ENCODE measurements at regions not wholly inside any gene's neighbourhood (a gene's known extent, or its start where the extent isn't known, plus 50 kb on each side); places are given as distances from the start of the nearest gene placed in this dataset.
"Not testable (repeated sequence)": the region's sequence is repeated elsewhere in the genome, so short reads cannot be mapped to it uniquely, and the experiment has no call there.

DNA sequence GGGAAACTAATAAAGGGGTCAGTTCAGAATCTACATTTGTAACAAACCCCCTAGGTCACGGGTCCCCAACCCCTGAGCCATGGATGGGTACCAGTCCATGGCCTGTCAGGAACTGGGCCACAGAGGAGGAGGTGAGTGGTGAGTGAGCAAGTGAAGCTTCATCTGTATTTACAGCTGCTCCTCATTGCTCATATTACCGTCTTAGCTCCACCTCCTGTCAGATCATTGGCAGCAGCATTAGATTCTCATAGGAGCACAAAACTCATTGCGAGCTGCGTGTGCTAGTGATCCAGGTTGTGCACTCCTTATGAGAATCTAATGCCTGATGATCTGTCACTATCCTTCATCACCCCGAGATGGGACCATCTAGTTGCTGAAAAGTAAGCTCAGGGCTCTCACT lies 88.4 kb upstream of the MPP7 start:
- DNase-seq (ENCODE audit: low spot score): no peak

- DNase-seq (ENCODE audit: low spot score): peak; percentile 60
Observed at GRCh38 chr10:28393956-28394568, 91.2 kb upstream of the MPP7 start.

GRCh38 chr10:28396331-28396730 lies 93.5 kb upstream of the MPP7 start:
- no peak for DNase-seq (ENCODE audit: low spot score)

DNA sequence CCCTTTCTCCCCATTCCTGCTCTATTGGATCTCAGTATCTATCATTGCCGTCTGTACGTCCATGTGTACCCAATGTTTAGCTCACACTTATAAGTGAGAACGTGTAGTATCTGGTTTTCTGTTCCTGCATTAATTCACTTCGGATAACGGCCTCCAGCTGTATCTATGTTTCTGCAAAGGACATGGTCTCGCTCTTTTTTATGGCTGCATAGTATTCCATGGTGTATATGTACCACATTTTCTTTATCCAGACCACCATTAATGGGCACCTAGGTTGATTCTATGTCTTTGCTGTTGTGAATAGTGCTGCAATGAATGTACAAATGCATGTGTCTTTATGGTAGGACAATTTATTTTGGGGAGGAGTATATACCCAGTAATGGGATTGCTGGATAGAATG lies 94.4 kb upstream of the MPP7 start:
- no peak for DNase-seq (ENCODE audit: low spot score)

- DNase-seq (ENCODE audit: low spot score): no peak
Observed at GRCh38 chr10:28400176-28400575, 97.3 kb upstream of the MPP7 start.

- no peak for DNase-seq (ENCODE audit: low spot score)
Observed at GRCh38 chr10:28400681-28401080, 97.8 kb upstream of the MPP7 start.

- DNase-seq (ENCODE audit: low spot score): not testable (repeated sequence)
Observed at GRCh38 chr10:28402611-28403073, 99.8 kb upstream of the MPP7 start.

DNA sequence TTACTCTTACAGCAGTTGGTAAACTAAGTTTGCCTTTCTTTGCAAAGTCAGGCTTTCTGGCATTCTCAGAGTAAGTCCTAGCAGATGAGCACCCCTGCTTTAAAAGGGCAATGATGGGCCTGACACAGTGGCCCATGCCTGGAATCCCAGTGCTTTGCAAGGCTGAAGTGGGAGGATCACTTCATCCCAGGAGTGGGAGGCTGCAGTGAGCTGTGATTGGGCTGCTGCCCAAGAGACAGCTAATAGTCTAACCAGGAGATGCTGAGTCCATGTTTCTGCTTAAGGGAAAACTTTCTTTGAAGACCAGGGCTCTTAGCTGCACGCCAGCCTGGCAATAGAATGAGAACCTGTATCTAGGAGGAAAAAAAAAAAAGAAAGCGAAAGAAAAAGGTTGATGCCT lies 100.2 kb upstream of the MPP7 start:
- no peak for DNase-seq (ENCODE audit: low spot score)

DNA sequence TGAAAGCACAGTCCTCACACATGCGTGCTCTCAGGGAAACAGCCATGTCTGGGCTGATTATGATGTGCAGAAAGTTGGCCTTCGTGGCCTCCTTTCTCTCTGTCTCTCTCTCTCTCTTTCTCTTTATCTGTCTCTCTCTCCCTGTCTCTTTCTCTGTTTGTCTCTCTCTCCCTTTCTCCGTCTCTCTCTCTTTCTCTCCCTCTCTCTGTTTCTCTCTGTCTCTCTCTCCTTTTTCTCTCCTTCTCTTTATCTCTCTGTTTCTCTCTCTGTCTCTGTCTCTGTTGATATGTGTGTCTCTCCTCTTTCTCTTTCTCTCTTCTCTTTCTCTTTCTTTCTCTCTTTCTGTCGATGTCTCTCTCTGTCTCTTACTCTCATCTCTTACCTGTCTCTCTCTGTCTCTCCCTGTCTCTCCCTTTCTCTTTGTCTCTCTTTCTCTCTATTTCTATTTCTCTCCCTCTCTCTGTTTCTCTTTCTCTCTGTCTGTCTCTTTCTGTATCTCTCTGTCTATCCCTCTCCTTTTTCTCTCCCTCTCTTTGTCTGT lies 105.4 kb upstream of the MPP7 start:
- DNase-seq (ENCODE audit: low spot score): no peak

- DNase-seq (ENCODE audit: low spot score): no peak
Observed at GRCh38 chr10:28410420-28411135, 107.7 kb upstream of the MPP7 start.

- DNase-seq (ENCODE audit: low spot score): no peak
Observed at GRCh38 chr10:28411136-28411460, 108.2 kb upstream of the MPP7 start.

GRCh38 chr10:28411648-28412047 lies 108.8 kb upstream of the MPP7 start:
- no peak for DNase-seq (ENCODE audit: low spot score)

- no peak for DNase-seq (ENCODE audit: low spot score)
Observed at GRCh38 chr10:28418069-28418468, 114.8 kb upstream of the WAC start.

DNA sequence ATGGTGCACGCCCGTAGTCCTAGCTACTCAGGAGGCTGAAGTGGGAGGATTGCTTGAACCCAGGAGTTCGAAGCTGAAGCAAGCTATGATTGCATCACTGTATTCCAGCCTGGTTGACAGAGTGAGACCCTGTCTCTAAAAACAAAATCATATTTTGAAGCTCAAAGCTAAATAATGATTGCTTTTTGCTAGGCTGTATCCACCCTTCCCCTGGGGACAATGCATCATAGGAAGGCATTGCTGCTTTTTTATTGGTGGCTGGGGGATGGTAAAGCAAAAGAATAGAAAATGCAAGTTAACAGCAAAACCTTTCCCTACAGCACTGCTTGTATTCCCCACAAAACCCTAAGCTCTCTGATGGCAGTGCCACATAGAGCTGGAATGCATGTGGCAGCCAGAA lies 107.5 kb upstream of the WAC start:
- no peak for DNase-seq (ENCODE audit: low spot score)

- DNase-seq (ENCODE audit: low spot score): no peak
Observed at GRCh38 chr10:28426392-28427159, 106.3 kb upstream of the WAC start.

GRCh38 chr10:28427376-28427775 lies 105.5 kb upstream of the WAC start:
- no peak for DNase-seq (ENCODE audit: low spot score)

- no peak for DNase-seq (ENCODE audit: low spot score)
Observed at GRCh38 chr10:28429045-28429444, 103.9 kb upstream of the WAC start.

DNA sequence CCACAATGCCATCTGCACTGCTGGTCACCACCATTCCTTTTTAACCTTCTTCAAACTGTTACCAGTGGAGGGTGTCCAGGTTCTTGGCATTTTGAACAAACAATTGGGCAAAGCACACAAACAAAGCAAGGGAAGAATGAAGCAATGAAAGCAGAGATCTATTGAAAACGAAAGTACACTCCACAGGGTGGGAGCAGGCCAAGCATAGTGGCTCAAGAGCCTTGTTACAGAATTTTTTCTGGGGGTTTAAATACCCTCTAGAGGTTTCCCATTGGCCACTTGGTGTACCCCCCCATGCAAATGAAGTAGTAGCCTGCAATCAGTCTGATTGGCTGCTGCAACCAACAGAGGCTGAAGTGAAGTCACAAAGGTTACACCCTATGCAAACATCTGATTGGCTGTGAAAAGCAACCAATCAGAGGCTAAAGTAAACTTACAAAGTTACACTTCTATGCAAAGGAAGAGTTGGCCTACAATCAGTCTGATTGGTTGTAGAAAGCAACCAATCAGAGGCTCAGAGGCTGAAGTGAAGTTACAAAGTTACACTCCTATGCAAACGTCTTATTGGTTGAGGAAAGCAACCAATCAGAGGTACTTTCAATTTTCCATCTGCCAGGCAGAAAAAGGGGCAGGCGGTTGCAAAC lies 103.2 kb upstream of the WAC start:
- no peak for DNase-seq (ENCODE audit: low spot score)

- no peak for DNase-seq (ENCODE audit: low spot score)
Observed at GRCh38 chr10:28431139-28431538, 101.8 kb upstream of the WAC start.

DNA sequence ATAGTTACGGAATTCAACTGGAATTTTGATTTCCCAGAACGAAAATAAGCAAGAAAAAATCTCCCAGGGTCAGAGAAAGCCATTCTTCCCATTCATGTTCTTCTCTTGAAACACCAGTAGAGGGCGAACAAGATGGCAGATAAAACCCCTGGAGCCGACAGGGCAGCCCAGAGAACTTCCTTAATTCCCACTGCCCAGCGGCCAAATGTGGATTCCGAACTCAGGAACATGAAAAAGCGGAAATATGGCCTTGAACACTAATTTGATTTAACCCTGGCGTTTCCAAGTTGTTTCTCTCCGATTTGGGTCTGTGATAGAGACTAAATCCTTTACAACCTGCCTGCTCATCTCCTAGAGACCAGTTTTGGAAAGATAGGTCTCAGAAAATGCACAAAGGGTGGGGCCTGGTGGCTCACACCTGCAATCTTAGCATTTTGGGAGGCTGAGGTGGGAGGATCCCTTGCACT lies 100.7 kb upstream of the WAC start:
- peak; percentile 18 for DNase-seq (ENCODE audit: low spot score)

DNA sequence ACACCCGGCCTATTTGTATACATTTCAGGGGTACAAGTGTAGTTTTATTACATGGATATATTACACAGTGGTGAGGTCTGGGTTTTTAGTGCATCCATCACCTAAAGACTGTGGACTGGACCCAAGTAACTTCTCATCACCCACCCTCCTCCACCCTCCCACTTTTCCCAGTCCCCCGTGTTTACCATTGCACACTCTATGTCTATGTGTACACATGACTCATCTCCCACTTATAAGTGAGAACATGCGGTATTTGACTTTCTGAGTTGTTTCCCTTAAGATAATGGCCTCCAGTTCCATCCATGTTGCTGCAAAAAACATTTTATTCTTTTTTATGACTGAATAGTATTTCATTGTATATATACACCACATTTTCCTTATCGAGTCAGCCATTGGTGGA lies 98.9 kb upstream of the WAC start:
- no peak for DNase-seq (ENCODE audit: low spot score)

DNA sequence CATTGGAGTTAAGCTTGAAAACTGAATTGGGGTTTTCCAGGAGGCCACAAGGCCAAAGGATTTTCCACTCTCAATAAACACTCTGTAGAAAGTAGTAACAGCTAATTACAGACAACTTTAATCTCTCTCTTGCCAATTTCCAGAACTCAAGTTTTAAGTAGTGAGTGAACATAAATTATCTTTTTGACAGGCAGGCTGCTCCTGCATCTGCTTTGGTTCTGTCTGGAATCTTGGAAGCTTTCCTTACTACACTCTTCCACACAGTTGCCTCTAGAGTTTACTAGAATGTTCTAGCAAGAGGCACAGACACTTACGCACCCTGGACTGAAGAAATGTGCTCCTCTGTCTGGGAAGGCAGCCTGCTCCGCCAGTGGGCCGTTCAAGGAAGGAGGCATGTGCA lies 90.5 kb upstream of the WAC start:
- no peak for DNase-seq (ENCODE audit: low spot score)

All from CD4-positive, alpha-beta T cell treated with Interleukin-6 at 100 ng/mL for 8 hours (primary cell).